Osteocyte (in vitro differentiated cells): ENCODE measurements at regions not wholly inside any gene's neighbourhood (a gene's known extent, or its start where the extent isn't known, plus 50 kb on each side); places are given as distances from the start of the nearest gene placed in this dataset.

Experiments
- DNase-seq: peaks from one replicate; pipeline ENCODE4 v3.0.0; 2021; ENCODE audit warnings: mixed read lengths; ENCODE audit not compliant: unreplicated experiment; ENCODE audit errors: extremely low spot score
- H3K27ac Mint-ChIP-seq: one replicate; pipeline ENCODE4 v1.8.0; 2021; ENCODE audit warnings: mild to moderate bottlenecking, mixed read lengths; ENCODE audit not compliant: unreplicated experiment
- H3K27me3 Mint-ChIP-seq: one replicate; pipeline ENCODE4 v1.8.0; 2021; ENCODE audit warnings: mixed read lengths; ENCODE audit not compliant: unreplicated experiment
- H3K36me3 Mint-ChIP-seq: one replicate; pipeline ENCODE4 v1.8.0; 2021; ENCODE audit warnings: mixed read lengths; ENCODE audit not compliant: unreplicated experiment
- H3K4me1 Mint-ChIP-seq: one replicate; pipeline ENCODE4 v1.8.0; 2021; ENCODE audit warnings: mixed read lengths; ENCODE audit not compliant: unreplicated experiment
- H3K4me3 Mint-ChIP-seq: one replicate; pipeline ENCODE4 v1.8.0; 2021; ENCODE audit warnings: mild to moderate bottlenecking, moderate library complexity, mixed read lengths; ENCODE audit not compliant: unreplicated experiment
- H3K9me3 Mint-ChIP-seq: one replicate; pipeline ENCODE4 v1.8.0; 2021; ENCODE audit warnings: mixed read lengths; ENCODE audit not compliant: unreplicated experiment
- TF ChIP-seq, protein P1 (sequence below): fragments of 200-600 bp; sonication (generic); IDR thresholded peaks from 2 replicates; pipeline ENCODE4 v1.5.0; 2021; ENCODE audit warnings: antibody characterized with exemption, mild to moderate bottlenecking, moderate library complexity

DNA sequence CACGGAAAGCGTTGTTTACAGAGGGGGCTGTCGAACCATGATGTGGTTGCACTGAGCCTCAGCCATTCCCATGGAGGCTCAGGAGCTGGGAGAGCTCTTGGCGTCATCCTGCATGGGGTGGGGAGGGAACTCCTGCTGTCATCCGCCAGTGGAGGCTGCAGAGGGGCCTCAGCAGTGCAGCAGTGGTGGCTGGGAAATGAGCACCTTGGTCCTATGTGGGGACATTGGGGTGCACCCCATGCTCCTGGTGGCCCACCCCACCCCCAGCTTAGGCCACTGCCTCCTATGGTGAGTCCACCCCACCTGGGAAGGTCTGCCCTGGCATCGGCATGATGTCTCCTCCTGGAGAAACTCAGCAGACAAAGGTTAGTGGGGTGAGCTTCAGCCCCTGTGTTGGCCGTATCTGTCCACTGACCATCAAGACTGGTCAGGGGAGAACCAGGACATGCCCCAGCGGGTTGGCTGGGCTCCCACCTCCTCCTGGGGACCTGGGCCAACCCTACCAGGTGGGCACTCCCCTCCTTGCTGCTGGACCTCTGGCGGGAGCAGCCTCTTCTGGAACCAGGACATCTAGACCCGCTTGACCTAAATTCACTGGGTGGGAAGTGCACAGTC is 67.8 kb upstream of the HDAC4 start:
- no peaks in the 10 kb centered on the region for H3K36me3 Mint-ChIP-seq
- no peaks in the 10 kb centered on the region for H3K27me3 Mint-ChIP-seq
- peaks cover 5% of the 10 kb centered on the region for H3K4me1 Mint-ChIP-seq
- DNase-seq: peak; percentile 79
- H3K4me3 Mint-ChIP-seq: no peak overlapping the region
- no peak overlapping the region for H3K27ac Mint-ChIP-seq
- TF ChIP-seq, protein P1, sequence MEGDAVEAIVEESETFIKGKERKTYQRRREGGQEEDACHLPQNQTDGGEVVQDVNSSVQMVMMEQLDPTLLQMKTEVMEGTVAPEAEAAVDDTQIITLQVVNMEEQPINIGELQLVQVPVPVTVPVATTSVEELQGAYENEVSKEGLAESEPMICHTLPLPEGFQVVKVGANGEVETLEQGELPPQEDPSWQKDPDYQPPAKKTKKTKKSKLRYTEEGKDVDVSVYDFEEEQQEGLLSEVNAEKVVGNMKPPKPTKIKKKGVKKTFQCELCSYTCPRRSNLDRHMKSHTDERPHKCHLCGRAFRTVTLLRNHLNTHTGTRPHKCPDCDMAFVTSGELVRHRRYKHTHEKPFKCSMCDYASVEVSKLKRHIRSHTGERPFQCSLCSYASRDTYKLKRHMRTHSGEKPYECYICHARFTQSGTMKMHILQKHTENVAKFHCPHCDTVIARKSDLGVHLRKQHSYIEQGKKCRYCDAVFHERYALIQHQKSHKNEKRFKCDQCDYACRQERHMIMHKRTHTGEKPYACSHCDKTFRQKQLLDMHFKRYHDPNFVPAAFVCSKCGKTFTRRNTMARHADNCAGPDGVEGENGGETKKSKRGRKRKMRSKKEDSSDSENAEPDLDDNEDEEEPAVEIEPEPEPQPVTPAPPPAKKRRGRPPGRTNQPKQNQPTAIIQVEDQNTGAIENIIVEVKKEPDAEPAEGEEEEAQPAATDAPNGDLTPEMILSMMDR: no peak
- peaks cover under 1% of the 10 kb centered on the region for H3K9me3 Mint-ChIP-seq

DNA sequence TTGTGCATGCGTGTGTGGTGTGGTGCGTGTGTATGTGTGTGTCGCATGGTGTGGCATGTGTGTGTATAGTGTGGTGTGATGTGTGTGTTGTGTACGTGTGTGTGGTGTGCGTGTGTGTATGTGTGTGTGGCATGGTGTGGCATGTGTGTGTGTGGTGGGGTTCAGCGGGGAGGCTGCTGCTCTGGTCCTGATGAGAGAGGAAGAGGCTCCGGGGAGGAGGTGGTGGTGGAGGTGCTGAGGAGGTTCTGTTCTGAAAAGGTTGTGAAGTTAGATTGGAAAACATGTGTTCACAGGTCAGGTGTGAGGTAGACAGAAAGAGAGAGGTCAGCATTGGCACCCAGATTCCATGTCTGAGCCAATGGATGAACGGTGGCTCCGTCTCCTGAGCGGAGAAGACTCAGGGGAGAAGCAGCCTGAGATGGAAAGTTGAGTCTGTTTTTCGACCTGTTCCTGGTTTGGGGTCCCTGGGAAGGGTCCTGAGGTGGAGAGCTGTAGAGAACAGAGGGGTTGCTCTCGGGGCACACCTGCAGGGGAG is 67.2 kb upstream of the HDAC4 start:
- TF ChIP-seq, protein P1: no peak
- Mint-ChIP-seq H3K9me3 (peaks cover 5% of the 10 kb centered on the region), H3K4me1 (peaks cover 10% of the 10 kb centered on the region), H3K36me3 (no peaks in the 10 kb centered on the region), H3K4me3 (no peak overlapping the region), H3K27me3 (no peaks in the 10 kb centered on the region), H3K27ac (no peak overlapping the region)
- peak; percentile 78 for DNase-seq

DNA sequence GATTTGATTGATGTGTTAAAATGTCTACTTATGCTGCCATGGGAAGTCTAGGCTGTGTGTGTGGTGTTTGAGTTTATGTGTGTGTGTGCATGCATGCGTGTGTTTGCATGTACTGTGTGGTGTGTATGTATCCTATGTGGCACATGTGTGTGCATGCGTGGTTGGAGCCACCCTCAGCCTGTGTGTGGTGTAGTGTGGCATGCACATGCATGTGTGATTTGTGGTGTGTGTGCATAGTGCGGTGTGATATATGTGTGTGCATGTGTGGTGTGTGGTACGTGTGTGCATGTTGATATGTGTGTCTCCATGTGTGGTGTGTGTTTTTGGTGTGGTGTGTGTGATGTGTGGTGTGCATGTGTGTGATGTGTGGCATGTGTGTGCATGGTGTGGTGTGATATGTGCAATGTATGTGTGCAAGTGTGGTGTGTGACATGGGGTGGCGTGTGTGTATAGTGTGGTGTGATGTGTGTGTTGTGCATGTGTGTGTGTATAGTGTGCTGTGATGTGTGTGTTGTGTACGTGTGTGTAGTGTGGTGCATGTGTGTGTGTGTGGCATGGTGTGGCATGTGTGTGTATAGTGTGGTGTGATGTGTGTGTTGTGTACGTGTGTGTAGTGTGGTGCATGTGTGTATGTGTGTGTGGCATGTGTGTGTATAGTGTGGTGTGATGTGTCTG is 66.6 kb upstream of the HDAC4 start:
- H3K9me3 Mint-ChIP-seq: peaks cover 5% of the 10 kb centered on the region

DNA sequence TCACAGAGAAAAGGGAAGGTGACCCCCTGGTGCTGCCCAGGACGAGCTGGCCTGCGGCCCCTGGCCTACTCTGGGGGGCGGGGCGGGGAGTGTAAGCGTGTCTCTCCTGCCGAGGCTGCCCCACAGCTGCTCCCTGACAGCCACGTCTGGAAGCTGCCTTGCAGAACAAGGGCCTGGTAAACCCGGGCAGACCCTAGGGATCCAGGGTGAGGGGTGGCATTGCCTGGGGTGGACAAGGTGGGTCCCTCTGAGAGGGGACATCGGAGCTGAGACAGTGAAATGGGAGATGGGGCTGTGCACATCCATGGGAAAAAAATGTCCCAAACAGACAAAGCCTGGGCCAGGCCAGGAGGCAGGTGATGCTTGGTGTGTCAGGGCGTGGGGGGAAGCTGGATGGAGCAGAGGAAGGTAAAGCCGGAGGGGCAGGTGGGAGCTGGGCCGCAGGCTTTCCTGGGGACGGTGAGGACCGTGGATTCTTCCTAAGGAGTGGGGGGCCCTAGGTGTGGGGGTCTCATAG is 66.0 kb upstream of the HDAC4 start:
- no peaks in the 10 kb centered on the region for H3K27me3 Mint-ChIP-seq
- peaks cover 5% of the 10 kb centered on the region for H3K9me3 Mint-ChIP-seq
- H3K4me3 Mint-ChIP-seq: no peak overlapping the region
- peaks cover 10% of the 10 kb centered on the region for H3K4me1 Mint-ChIP-seq
- H3K27ac Mint-ChIP-seq: no peak overlapping the region
- no peak for DNase-seq
- TF ChIP-seq, protein P1: no peak
- no peaks in the 10 kb centered on the region for H3K36me3 Mint-ChIP-seq

More for the DNA sequence above, 66.6 kb upstream of the HDAC4 start:
- TF ChIP-seq, protein P1: no peak
- H3K27ac Mint-ChIP-seq: no peak overlapping the region
- H3K4me3 Mint-ChIP-seq: no peak overlapping the region
- peak; percentile 70 for DNase-seq
- H3K27me3 Mint-ChIP-seq: no peaks in the 10 kb centered on the region
- H3K4me1 Mint-ChIP-seq: peaks cover 10% of the 10 kb centered on the region
- H3K36me3 Mint-ChIP-seq: no peaks in the 10 kb centered on the region
